NB4 (cell line): ENCODE measurements at regions not wholly inside any gene's neighbourhood (a gene's known extent, or its start where the extent isn't known, plus 50 kb on each side); places are given as distances from the start of the nearest gene placed in this dataset.

Experiments
- POLR2A ChIP-seq: IDR thresholded peaks from 2 replicates; pipeline ENCODE4 v1.6.1; 2011; ENCODE audit warnings: mild to moderate bottlenecking; ENCODE audit not compliant: insufficient read length; ENCODE audit errors: extremely low read depth
- TF ChIP-seq, protein P1 (sequence below): IDR thresholded peaks from one replicate; pipeline ENCODE4 v1.5.1; 2012; ENCODE audit warnings: low read depth, low read length

DNA sequence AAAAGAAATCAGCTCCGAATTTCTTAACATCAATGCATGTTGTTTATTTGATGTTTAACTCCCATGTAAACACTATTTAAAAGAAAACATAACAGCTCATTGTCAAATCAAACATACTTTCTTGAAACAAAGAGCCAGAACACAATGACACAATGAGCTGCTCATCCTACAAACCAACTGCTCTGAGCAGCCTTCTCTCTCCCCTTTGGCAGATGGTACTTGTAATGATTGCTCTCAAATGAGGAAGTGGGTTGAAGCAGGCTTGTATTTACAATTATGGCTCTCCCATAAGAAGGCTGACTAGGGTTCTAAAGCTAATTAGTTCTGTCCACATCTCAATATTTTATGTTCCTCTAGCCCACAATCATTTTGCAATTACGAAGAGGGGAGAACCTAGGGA lies 637.8 kb upstream of the ADGRL3 start:
- TF ChIP-seq, protein P1, sequence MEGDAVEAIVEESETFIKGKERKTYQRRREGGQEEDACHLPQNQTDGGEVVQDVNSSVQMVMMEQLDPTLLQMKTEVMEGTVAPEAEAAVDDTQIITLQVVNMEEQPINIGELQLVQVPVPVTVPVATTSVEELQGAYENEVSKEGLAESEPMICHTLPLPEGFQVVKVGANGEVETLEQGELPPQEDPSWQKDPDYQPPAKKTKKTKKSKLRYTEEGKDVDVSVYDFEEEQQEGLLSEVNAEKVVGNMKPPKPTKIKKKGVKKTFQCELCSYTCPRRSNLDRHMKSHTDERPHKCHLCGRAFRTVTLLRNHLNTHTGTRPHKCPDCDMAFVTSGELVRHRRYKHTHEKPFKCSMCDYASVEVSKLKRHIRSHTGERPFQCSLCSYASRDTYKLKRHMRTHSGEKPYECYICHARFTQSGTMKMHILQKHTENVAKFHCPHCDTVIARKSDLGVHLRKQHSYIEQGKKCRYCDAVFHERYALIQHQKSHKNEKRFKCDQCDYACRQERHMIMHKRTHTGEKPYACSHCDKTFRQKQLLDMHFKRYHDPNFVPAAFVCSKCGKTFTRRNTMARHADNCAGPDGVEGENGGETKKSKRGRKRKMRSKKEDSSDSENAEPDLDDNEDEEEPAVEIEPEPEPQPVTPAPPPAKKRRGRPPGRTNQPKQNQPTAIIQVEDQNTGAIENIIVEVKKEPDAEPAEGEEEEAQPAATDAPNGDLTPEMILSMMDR = no peak
- no peak for TF ChIP-seq POLR2A
